Right atrium auricular region (tissue), 2 donors: ENCODE measurements at regions not wholly inside any gene's neighbourhood (a gene's known extent, or its start where the extent isn't known, plus 50 kb on each side); places are given as distances from the start of the nearest gene placed in this dataset.

ENCODE experiments used
- DNase-seq: peaks from one replicate; pipeline ENCODE4 v3.0.0-alpha.2; 2019; ENCODE audit warnings: low spot score
- H3K27ac ChIP-seq, 2 donors: fragments of 200-600 bp; sonication (generic); 1 replicate in 1 of 2; 2 replicates in 1 of 2; pipeline ENCODE4 v1.5.1; 2016 to 2019
- H3K27me3 ChIP-seq, 2 donors: fragments of 200-600 bp; sonication (generic); one replicate each; pipeline versions ENCODE4 v1.5.1 to v1.6.0; 2017 to 2019
- H3K36me3 ChIP-seq: fragments of 200-600 bp; sonication (generic); one replicate; pipeline ENCODE4 v1.5.1; 2016
- H3K4me1 ChIP-seq, 2 donors: fragments of 200-600 bp; sonication (generic); one replicate each; pipeline versions ENCODE4 v1.5.1 to v1.6.0; 2017 to 2019
- H3K4me3 ChIP-seq, 2 donors: fragments of 200-600 bp; sonication (generic); 1 replicate in 1 of 2; 2 replicates in 1 of 2; pipeline ENCODE4 v1.5.1; 2017 to 2019; ENCODE audit warnings: mild to moderate bottlenecking in 1 of 2, moderate library complexity in 1 of 2
- H3K9me3 ChIP-seq, 2 donors: fragments of 200-600 bp; sonication (generic); one replicate each; pipeline ENCODE4 v1.5.1; 2019
- TF ChIP-seq, protein P1 (sequence below), 2 donors: fragments of 200-600 bp; sonication (generic); IDR thresholded peaks; one replicate each; pipeline ENCODE4 v1.5.1; 2019; ENCODE audit warnings: antibody characterized with exemption in 2 of 2

DNA sequence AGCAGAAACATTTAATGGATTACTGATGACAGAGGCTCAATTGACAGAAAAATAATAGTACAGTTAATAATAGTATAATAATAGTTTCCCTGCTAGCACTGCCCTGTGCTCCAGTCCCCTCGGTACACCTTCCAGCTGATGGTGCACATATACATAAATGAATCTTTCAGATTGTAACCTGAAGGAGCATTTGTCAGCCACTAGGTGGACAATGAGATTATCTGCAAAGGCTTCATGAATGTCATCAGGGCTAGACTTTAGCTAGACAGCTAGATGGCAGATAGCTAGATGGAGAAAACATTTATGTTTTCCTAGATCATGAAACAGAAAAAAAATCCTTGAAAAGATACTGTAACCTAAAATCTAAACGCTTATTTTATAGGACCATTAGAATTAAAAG, 304.4 kb upstream of the SMC2 start:
- Histone ChIP-seq H3K4me3 (no peak overlapping the region), H3K27ac (no peak overlapping the region), H3K4me1 (no peaks in the 10 kb centered on the region), H3K36me3 (no peaks in the 10 kb centered on the region), H3K27me3 (no peaks in the 10 kb centered on the region), H3K9me3 (no peaks in the 10 kb centered on the region)
- no peak for DNase-seq
- TF ChIP-seq, protein P1, sequence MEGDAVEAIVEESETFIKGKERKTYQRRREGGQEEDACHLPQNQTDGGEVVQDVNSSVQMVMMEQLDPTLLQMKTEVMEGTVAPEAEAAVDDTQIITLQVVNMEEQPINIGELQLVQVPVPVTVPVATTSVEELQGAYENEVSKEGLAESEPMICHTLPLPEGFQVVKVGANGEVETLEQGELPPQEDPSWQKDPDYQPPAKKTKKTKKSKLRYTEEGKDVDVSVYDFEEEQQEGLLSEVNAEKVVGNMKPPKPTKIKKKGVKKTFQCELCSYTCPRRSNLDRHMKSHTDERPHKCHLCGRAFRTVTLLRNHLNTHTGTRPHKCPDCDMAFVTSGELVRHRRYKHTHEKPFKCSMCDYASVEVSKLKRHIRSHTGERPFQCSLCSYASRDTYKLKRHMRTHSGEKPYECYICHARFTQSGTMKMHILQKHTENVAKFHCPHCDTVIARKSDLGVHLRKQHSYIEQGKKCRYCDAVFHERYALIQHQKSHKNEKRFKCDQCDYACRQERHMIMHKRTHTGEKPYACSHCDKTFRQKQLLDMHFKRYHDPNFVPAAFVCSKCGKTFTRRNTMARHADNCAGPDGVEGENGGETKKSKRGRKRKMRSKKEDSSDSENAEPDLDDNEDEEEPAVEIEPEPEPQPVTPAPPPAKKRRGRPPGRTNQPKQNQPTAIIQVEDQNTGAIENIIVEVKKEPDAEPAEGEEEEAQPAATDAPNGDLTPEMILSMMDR (IDR thresholded peaks at IDR 0.05), result peak in 1 of 2 donors; percentile 34

DNA sequence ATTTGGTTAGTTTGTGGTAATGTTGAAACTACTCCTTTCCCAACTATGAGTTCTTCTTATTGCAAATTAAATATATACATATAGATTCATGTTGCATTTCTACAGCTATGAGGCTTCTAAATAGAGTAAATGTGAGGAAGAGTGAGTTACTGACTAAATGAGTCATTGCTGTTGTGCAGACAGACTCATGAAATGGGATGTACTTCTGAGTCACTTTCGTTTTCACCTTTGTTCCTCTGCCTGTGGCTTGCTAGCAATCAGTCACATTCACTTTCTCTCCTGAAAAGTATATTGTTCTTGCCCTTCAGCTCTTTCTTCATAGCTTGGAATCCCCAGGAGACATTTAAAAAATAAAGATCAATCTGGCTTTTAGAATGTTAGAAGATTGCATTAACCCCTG, 295.5 kb upstream of the SMC2 start:
- TF ChIP-seq, protein P1 (IDR thresholded peaks at IDR 0.05), result no peak
- Histone ChIP-seq H3K9me3 (no peaks in the 10 kb centered on the region), H3K4me1 (no peaks in the 10 kb centered on the region), H3K36me3 (no peaks in the 10 kb centered on the region), H3K27ac (no peak overlapping the region), H3K4me3 (no peak overlapping the region), H3K27me3 (no peaks in the 10 kb centered on the region)
- DNase-seq, result no peak

DNA sequence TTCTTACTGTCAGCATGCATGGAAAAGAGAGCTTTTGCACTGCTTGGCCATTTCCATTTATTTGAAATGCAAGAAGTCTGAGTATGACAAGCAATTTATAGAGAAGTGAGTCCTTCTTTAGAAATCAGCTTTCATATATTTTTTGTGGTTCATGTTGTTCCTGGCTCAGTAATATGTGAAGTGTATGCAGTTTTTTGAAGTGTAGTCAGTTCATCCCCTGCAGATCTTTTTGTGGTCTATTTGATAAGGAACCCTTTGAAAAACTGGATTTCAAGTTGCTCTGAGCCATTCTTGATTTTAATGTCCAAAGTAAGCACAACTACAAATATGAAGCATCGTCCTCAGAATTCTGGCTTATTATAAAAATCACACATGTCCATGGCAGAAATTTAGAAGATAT, 294.1 kb upstream of the SMC2 start:
- no peaks in the 10 kb centered on the region for H3K27me3 ChIP-seq
- H3K4me3 ChIP-seq, result no peak overlapping the region

DNA sequence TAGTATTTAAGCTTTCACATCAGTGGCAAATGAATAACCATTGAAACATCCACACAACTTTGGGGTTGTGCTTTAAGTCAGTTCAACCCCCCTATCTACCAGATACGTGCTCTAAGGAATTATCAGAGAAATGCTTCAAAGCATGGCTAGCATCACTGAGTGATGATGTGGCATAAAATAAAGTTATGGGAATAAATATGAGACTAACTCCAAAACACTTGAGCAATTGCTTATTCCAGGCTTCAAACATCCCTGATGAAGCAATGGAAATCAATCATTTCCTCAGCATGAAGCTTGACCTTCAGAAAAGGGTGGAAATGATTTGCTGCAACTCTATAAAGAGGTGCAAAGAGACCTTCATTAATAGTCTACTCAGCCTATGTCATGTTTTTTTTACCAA, 292.0 kb upstream of the SMC2 start:
- H3K4me1 ChIP-seq, result no peaks in the 10 kb centered on the region

More for the DNA sequence above, 294.1 kb upstream of the SMC2 start:
- Histone ChIP-seq H3K27ac (no peak overlapping the region), H3K9me3 (no peaks in the 10 kb centered on the region), H3K36me3 (no peaks in the 10 kb centered on the region), H3K4me1 (no peaks in the 10 kb centered on the region)
- TF ChIP-seq, protein P1 (IDR thresholded peaks at IDR 0.05), result no peak
- DNase-seq, result no peak

DNA sequence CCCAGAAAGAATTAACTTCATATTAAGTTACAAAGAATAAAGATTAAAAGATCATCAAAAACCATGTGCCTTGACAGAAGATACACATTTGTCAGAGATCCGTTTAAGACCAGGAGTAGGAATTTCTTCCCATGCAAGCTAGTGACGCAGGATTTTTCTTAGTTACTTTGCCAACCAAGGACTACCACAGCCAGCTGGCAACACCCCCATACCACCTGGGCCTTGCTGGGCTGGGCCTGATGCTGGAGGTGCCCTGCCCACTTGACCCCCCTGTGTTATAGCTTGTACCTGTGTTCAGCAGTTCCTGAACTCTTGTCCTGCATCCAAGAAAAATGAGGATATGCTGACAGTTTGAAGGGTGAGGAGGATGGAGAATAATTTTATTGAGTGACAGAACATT, 290.9 kb upstream of the SMC2 start:
- TF ChIP-seq, protein P1 (IDR thresholded peaks at IDR 0.05), result no peak
- DNase-seq, result no peak

More for the DNA sequence above, 292.0 kb upstream of the SMC2 start:
- TF ChIP-seq, protein P1 (IDR thresholded peaks at IDR 0.05), result no peak
- no peak overlapping the region for H3K27ac ChIP-seq
- no peak overlapping the region for H3K4me3 ChIP-seq
- no peaks in the 10 kb centered on the region for H3K27me3 ChIP-seq
- no peaks in the 10 kb centered on the region for H3K9me3 ChIP-seq
- H3K36me3 ChIP-seq, result no peaks in the 10 kb centered on the region
- DNase-seq, result no peak

DNA sequence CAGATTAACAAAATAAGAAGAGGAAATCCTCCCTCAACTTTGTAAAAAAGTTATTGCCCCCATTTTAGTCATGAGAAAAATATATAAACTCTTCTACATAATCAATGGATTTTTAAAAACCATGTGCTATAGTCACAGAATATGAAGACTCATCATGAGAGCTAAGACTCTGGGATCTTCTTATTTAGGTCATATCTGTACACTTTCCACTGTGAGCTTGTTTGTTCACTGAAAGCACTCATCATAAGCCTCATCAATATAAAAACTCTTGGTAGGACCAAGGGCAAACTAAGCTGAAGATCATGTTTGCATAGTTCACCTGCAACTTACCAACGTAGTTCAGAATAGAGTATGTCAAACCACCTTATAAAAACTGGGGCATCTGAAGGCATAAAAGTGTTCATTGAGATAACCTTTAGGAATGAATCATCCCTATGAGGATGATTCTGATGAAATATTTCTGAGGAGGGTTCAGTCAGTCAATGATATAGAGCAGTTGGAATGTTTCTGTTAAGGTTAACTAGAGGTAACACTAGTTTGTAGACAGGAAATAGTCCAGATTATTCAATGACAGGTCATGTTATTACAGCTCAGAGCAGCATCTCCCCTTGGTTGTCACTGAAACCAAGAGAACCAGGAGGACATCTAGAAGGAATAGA, 289.9 kb upstream of the SMC2 start:
- DNase-seq, result no peak
- TF ChIP-seq, protein P1 (IDR thresholded peaks at IDR 0.05), result no peak

More for the DNA sequence above, 290.9 kb upstream of the SMC2 start:
- Histone ChIP-seq H3K9me3 (no peaks in the 10 kb centered on the region), H3K4me1 (no peaks in the 10 kb centered on the region), H3K27me3 (no peaks in the 10 kb centered on the region), H3K36me3 (no peaks in the 10 kb centered on the region), H3K4me3 (no peak overlapping the region), H3K27ac (no peak overlapping the region)

More for the DNA sequence above, 289.9 kb upstream of the SMC2 start:
- Histone ChIP-seq H3K9me3 (no peaks in the 10 kb centered on the region), H3K27ac (no peak overlapping the region), H3K36me3 (no peaks in the 10 kb centered on the region), H3K4me1 (no peaks in the 10 kb centered on the region), H3K4me3 (no peak overlapping the region), H3K27me3 (no peaks in the 10 kb centered on the region)
